Naive thymus-derived CD4-positive, alpha-beta T cell (primary cell): ENCODE measurements at regions not wholly inside any gene's neighbourhood (a gene's known extent, or its start where the extent isn't known, plus 50 kb on each side); places are given as distances from the start of the nearest gene placed in this dataset.

Experiments
- ATAC-seq: fragments of 150-1000 bp; cut with Tn5 transposase; 2 replicates; pipeline ENCODE4 v1.10.0; 2021; ENCODE audit warnings: mild to moderate bottlenecking, moderate library complexity
- CTCF ChIA-PET: fragments of 350-600 bp; sonication (Branson Sonifier 250); formaldehyde crosslinking; loops from one replicate; lab custom pipeline; 2021; ENCODE audit warnings: antibody characterized with exemption; lab: Charles Lee
- POLR2A ChIA-PET: fragments of 350-600 bp; sonication (Branson Sonifier 250); formaldehyde crosslinking; loops from one replicate; lab custom pipeline; 2021; ENCODE audit warnings: antibody characterized with exemption, inconsistent platforms; lab: Charles Lee
- DNase-seq, 9 donors: peaks; one replicate each; pipeline versions ENCODE4 v3.0.0 to v3.0.0-alpha.2; 2020 to 2022; ENCODE audit warnings: mixed read lengths in 1 of 9
- H3K27ac ChIP-seq: one replicate; pipeline ENCODE4 v1.7.0; 2013; ENCODE audit warnings: mild to moderate bottlenecking, low read depth, low read length, moderate library complexity
- H3K27me3 ChIP-seq, 2 donors: one replicate each; pipeline ENCODE4 v1.7.0; 2013; ENCODE audit warnings: low read length in 2 of 2, mild to moderate bottlenecking in 2 of 2, moderate library complexity in 2 of 2; ENCODE audit not compliant: control insufficient read depth in 2 of 2, insufficient read depth in 2 of 2
- H3K36me3 ChIP-seq, 3 experiments: 1 replicate in 2 of 3; 2 replicates in 1 of 3; pipeline ENCODE4 v1.7.0; 2013; ENCODE audit warnings: low read length in 3 of 3, mild to moderate bottlenecking in 3 of 3, moderate library complexity in 1 of 3; ENCODE audit not compliant: insufficient read depth in 3 of 3, control insufficient read depth in 2 of 3
- H3K4me1 ChIP-seq, 2 donors: one replicate each; pipeline ENCODE4 v1.7.0; 2013; ENCODE audit warnings: low read length in 2 of 2, mild to moderate bottlenecking in 2 of 2, moderate library complexity in 1 of 2; ENCODE audit not compliant: control insufficient read depth in 2 of 2, insufficient read depth in 2 of 2
- H3K4me3 ChIP-seq: 2 replicates; pipeline ENCODE4 v1.7.0; 2013; ENCODE audit warnings: mild to moderate bottlenecking, low read length
- H3K9me3 ChIP-seq, 3 experiments: 1 replicate in 2 of 3; 2 replicates in 1 of 3; pipeline ENCODE4 v1.7.0; 2013; ENCODE audit warnings: low read length in 3 of 3; ENCODE audit not compliant: control insufficient read depth in 2 of 3
- H3K27ac Mint-ChIP-seq, 9 donors: one replicate each; pipeline ENCODE4 v1.8.0; 2020 to 2022; ENCODE audit warnings: mixed read lengths in 9 of 9, mild to moderate bottlenecking in 8 of 9, moderate library complexity in 5 of 9, inconsistent platforms in 2 of 9
- H3K27me3 Mint-ChIP-seq, 5 donors: one replicate each; pipeline ENCODE4 v1.8.0; 2021 to 2022; ENCODE audit warnings: mixed read lengths in 5 of 5, mild to moderate bottlenecking in 1 of 5
- H3K36me3 Mint-ChIP-seq, 5 donors: one replicate each; pipeline ENCODE4 v1.8.0; 2020 to 2022; ENCODE audit warnings: mixed read lengths in 5 of 5, mild to moderate bottlenecking in 3 of 5, inconsistent platforms in 1 of 5
- H3K4me1 Mint-ChIP-seq, 7 donors: one replicate each; pipeline ENCODE4 v1.8.0; 2020 to 2022; ENCODE audit warnings: mixed read lengths in 7 of 7, mild to moderate bottlenecking in 3 of 7, inconsistent platforms in 1 of 7
- H3K4me3 Mint-ChIP-seq, 10 donors: one replicate each; pipeline ENCODE4 v1.8.0; 2020 to 2022; ENCODE audit warnings: mild to moderate bottlenecking in 10 of 10, mixed read lengths in 10 of 10, moderate library complexity in 6 of 10, inconsistent platforms in 2 of 10
- H3K9me3 Mint-ChIP-seq, 11 donors: one replicate each; pipeline ENCODE4 v1.8.0; 2020 to 2022; ENCODE audit warnings: mixed read lengths in 11 of 11, mild to moderate bottlenecking in 4 of 11, inconsistent platforms in 1 of 11, moderate library complexity in 1 of 11
- intact Hi-C, 2 donors: fragments of 100-400 bp; cut with micrococcal nuclease; formaldehyde crosslinking; loops; one replicate each; pipeline ENCODE4 v1.15.1; 2023

DNA sequence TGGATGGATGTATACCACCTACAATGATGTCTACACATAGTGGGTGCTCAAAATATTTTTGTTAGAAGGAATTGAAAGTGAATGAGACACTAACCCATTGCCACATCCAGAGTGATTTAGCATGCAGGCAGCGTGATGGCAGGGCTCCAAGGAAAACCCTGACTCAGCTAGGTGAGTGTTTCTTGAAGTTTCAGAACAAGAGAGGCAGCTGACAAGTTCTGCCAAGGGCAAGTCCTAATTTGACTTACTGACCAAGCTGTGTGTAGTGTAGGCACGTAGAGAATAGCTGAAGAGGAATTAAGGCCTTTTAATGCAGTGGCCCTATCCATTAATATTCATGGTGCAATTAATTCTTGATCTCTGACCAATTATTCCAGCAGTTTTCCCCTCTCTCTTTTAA is 107.8 kb upstream of the ATP10B start:
- ChIA-PET POLR2A (no interaction called here), CTCF (no interaction called here)
- intact Hi-C loops = no loop called here
- Mint-ChIP-seq H3K9me3 (peaks cover 0 to 6% (median 0%) of the 10 kb centered on the region in 11 donors), H3K4me1 (no peaks in the 10 kb centered on the region), H3K4me3 (no peak overlapping the region), H3K27ac (no peak overlapping the region), H3K36me3 (no peaks in the 10 kb centered on the region), H3K27me3 (peaks cover 0 to 7% (median 4%) of the 10 kb centered on the region in 5 donors)
- Histone ChIP-seq H3K36me3 (no peaks in the 10 kb centered on the region), H3K4me3 (no peak overlapping the region), H3K4me1 (no peaks in the 10 kb centered on the region), H3K27me3 (no peaks in the 10 kb centered on the region), H3K27ac (no peak overlapping the region), H3K9me3 (no peaks in the 10 kb centered on the region)
- no peak for ATAC-seq
- DNase-seq = no peak

DNA sequence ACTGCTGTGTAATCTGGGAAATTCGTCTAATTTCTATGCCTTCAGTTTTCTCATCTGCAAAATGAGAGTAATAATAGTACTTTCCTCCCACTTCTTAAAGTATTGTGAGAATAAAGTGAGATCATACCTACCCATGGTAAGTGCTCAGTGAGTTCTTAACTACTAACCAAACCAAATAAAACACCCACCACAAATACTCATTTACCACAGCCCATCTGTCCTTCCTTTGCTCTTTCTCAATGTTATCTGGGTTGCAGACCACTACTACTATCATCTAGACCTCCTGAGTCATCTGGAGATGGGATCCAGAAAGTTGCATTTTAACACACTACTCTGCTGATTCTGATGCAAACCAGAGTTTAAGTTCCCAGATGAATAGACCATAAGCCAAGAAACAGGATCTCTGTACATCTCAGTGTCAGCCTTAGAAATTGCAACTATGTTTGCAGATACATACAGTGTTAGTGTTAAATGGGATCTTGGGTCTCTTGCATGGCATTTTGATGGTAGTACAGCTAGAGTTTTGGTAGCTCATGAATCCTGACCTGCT is 105.4 kb upstream of the ATP10B start:
- peaks cover 0 to 8% (median 0%) of the 10 kb centered on the region in 11 donors for H3K9me3 Mint-ChIP-seq

DNA sequence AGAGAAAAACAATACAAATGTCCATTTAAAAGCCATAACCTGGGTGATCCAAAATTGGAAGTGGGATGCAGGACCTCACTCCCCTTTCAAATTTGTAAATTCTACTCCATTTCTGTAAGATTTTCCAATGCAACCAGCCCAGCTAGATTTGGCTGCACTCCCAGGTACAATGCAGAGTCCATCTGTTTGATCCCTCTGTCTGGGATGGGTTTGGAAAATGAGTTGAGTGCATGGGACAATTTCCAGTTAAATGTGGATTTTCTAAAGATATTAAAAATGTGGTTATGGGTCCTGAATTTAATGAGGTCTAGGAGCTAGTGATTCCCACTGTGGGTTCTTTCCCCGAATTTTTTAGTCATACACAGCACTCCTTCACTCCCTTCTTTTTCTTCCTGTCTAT is 104.0 kb upstream of the ATP10B start:
- H3K9me3 Mint-ChIP-seq = peaks cover 0 to 7% (median 0%) of the 10 kb centered on the region in 11 donors
- no peaks in the 10 kb centered on the region for H3K36me3 Mint-ChIP-seq
- Histone ChIP-seq H3K9me3 (no peaks in the 10 kb centered on the region), H3K36me3 (no peaks in the 10 kb centered on the region), H3K4me1 (no peaks in the 10 kb centered on the region), H3K27me3 (no peaks in the 10 kb centered on the region), H3K4me3 (no peak overlapping the region), H3K27ac (no peak overlapping the region)
- ChIA-PET POLR2A (no interaction called here), CTCF (no interaction called here)
- H3K27me3 Mint-ChIP-seq = peaks cover 0 to 8% (median 4%) of the 10 kb centered on the region in 5 donors
- H3K4me3 Mint-ChIP-seq = no peak overlapping the region
- intact Hi-C loops = no loop called here
- no peaks in the 10 kb centered on the region for H3K4me1 Mint-ChIP-seq
- H3K27ac Mint-ChIP-seq = no peak overlapping the region
- no peak for DNase-seq
- ATAC-seq = no peak

More for the DNA sequence above, 105.4 kb upstream of the ATP10B start:
- no peak overlapping the region for H3K27ac Mint-ChIP-seq
- H3K4me3 ChIP-seq = no peak overlapping the region
- H3K4me3 Mint-ChIP-seq = no peak overlapping the region
- H3K9me3 ChIP-seq = no peaks in the 10 kb centered on the region
- H3K27ac ChIP-seq = no peak overlapping the region
- H3K4me1 ChIP-seq = no peaks in the 10 kb centered on the region
- H3K36me3 ChIP-seq = no peaks in the 10 kb centered on the region
- ChIA-PET CTCF (no interaction called here), POLR2A (no interaction called here)
- peaks cover 0 to 8% (median 4%) of the 10 kb centered on the region in 5 donors for H3K27me3 Mint-ChIP-seq
- no peak for DNase-seq
- no peak for ATAC-seq
- H3K4me1 Mint-ChIP-seq = no peaks in the 10 kb centered on the region
- H3K27me3 ChIP-seq = no peaks in the 10 kb centered on the region
- H3K36me3 Mint-ChIP-seq = no peaks in the 10 kb centered on the region
- intact Hi-C loops = no loop called here

DNA sequence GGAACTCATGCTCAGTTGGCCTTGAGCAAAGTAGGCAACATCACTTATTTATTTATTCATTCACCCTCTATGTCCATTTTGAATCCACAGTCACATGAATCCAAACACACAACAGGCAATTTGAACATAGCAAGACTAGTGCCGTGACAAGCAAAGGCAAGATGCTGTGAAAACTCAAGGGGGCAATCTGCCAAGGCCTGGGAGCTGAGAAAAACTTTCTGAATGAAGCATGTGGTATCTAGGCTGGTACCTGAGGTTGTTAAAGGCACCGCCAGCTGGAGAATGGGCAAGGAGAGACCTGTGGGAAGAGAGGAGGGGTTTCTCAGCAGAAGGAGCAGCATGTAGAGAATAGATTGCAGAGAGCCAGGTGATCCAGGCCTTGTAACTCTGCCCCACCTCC is 98.3 kb upstream of the ATP10B start:
- no peaks in the 10 kb centered on the region for H3K36me3 Mint-ChIP-seq
- no peak overlapping the region for H3K27ac ChIP-seq
- H3K27ac Mint-ChIP-seq = no peak overlapping the region
- H3K27me3 Mint-ChIP-seq = peaks cover 0 to 8% (median 0%) of the 10 kb centered on the region in 5 donors
- no peak overlapping the region for H3K4me3 Mint-ChIP-seq
- H3K27me3 ChIP-seq = no peaks in the 10 kb centered on the region
- CTCF ChIA-PET = no interaction called here
- no peaks in the 10 kb centered on the region for H3K36me3 ChIP-seq
- ATAC-seq = no peak
- POLR2A ChIA-PET = no interaction called here
- H3K9me3 ChIP-seq = peaks cover 0 to 5% (median 0%) of the 10 kb centered on the region in 3 experiments
- intact Hi-C loops = no loop called here
- H3K4me1 ChIP-seq = no peaks in the 10 kb centered on the region
- H3K4me3 ChIP-seq = no peak overlapping the region
- no peak for DNase-seq
- H3K4me1 Mint-ChIP-seq = no peaks in the 10 kb centered on the region
- peaks cover 0 to 15% (median 0%) of the 10 kb centered on the region in 11 donors for H3K9me3 Mint-ChIP-seq

DNA sequence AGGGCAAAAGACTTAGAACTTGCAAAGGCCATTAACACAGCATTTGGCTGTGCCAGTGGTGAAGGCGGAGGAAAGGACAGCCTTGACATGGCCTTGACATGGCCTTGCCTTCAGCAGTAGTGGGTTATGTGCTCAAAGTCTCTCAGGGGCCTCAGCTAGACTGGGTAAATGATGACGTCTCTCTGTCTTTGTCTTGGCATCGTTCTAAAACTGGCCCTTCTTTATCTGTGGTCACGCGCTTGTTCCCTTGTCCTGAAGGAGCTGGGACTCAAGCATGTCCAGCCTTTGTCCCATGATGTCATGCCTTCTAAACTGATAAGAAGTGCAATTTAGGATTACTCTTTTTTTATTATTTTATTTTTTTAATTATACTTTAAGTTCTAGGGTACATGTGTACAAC is 88.7 kb upstream of the ATP10B start:
- ChIA-PET CTCF (no interaction called here), POLR2A (no interaction called here)
- no peaks in the 10 kb centered on the region for H3K4me1 ChIP-seq
- H3K4me3 Mint-ChIP-seq = no peak overlapping the region
- no peaks in the 10 kb centered on the region for H3K36me3 ChIP-seq
- H3K27me3 Mint-ChIP-seq = no peaks in the 10 kb centered on the region
- intact Hi-C loops = no loop called here
- H3K36me3 Mint-ChIP-seq = no peaks in the 10 kb centered on the region
- no peak overlapping the region for H3K4me3 ChIP-seq
- DNase-seq (no peak), ATAC-seq (no peak)
- no peaks in the 10 kb centered on the region for H3K9me3 ChIP-seq
- H3K27me3 ChIP-seq = no peaks in the 10 kb centered on the region
- no peak overlapping the region for H3K27ac ChIP-seq
- H3K27ac Mint-ChIP-seq = no peak overlapping the region
- H3K9me3 Mint-ChIP-seq = peaks cover 0 to 11% (median 4%) of the 10 kb centered on the region in 11 donors
- H3K4me1 Mint-ChIP-seq = no peaks in the 10 kb centered on the region

DNA sequence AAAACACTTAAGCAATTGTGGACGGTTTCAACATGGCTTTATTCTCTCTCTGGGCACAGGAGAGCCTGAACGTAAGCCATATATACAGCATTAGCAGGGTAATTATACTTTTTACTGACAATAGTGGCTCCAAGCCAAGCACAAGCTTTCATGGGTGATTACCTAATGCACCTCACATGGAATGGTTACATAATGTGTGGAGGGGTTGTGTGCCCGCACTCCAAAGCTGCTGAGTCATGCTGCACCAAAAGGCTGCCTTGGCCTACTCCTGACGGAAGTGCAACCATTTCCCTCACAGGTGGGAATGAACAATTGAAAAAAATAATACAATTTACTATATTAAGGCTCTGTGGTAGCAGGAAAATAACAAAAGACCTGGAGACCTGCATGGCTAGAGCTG is 86.5 kb upstream of the ATP10B start:
- no peaks in the 10 kb centered on the region for H3K27me3 Mint-ChIP-seq
- H3K9me3 Mint-ChIP-seq = peaks cover 0 to 6% (median 2%) of the 10 kb centered on the region in 11 donors
- H3K36me3 Mint-ChIP-seq = no peaks in the 10 kb centered on the region

DNA sequence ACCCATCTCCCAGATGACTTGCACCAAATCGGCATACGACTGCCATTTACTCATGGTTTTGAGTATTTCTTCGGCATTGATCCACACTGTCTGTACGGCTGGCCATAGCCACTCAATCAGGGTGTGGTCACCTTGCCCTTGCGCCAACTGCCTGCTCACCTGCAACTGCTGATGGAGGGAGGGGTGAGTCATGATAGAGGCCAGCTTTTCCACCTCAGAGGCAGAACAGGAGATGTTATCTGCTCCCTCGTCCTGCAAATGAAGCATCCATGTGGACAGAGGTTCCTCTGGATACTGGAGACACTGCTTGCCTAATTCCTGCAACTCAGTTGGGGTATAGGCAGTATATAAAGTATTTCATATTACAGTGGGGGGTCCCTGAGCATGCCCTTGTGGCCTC is 85.6 kb upstream of the ATP10B start:
- H3K9me3 Mint-ChIP-seq = peaks cover 0 to 6% (median 2%) of the 10 kb centered on the region in 11 donors
- H3K4me1 ChIP-seq = no peaks in the 10 kb centered on the region
- no peak overlapping the region for H3K27ac ChIP-seq
- H3K27me3 ChIP-seq = no peaks in the 10 kb centered on the region
- H3K27me3 Mint-ChIP-seq = no peaks in the 10 kb centered on the region
- H3K9me3 ChIP-seq = no peaks in the 10 kb centered on the region
- POLR2A ChIA-PET = no interaction called here
- intact Hi-C loops = no loop called here
- no peak overlapping the region for H3K27ac Mint-ChIP-seq
- no peak for DNase-seq
- no peak overlapping the region for H3K4me3 ChIP-seq
- H3K4me1 Mint-ChIP-seq = no peaks in the 10 kb centered on the region
- CTCF ChIA-PET = no interaction called here
- ATAC-seq = no peak
- H3K4me3 Mint-ChIP-seq = no peak overlapping the region
- no peaks in the 10 kb centered on the region for H3K36me3 Mint-ChIP-seq
- no peaks in the 10 kb centered on the region for H3K36me3 ChIP-seq

More for the DNA sequence above, 86.5 kb upstream of the ATP10B start:
- H3K4me1 Mint-ChIP-seq = no peaks in the 10 kb centered on the region
- no peaks in the 10 kb centered on the region for H3K36me3 ChIP-seq
- intact Hi-C loops = no loop called here
- ChIA-PET CTCF (interaction anchor here (0.6 kb wide), 1 partner anchor 106 kb away, joined by 4 read pairs; no protein-coding TSS in a partner anchor), POLR2A (no interaction called here)
- H3K4me1 ChIP-seq = no peaks in the 10 kb centered on the region
- ATAC-seq = no peak
- no peaks in the 10 kb centered on the region for H3K27me3 ChIP-seq
- H3K9me3 ChIP-seq = no peaks in the 10 kb centered on the region
- DNase-seq = no peak
- no peak overlapping the region for H3K27ac Mint-ChIP-seq
- H3K4me3 ChIP-seq = no peak overlapping the region
- no peak overlapping the region for H3K27ac ChIP-seq
- no peak overlapping the region for H3K4me3 Mint-ChIP-seq
